CD1c-positive myeloid dendritic cell (primary cell): ENCODE measurements at regions not wholly inside any gene's neighbourhood (a gene's known extent, or its start where the extent isn't known, plus 50 kb on each side); places are given as distances from the start of the nearest gene placed in this dataset.

Source experiments
- DNase-seq: peaks from one replicate; pipeline ENCODE4 v3.0.0-alpha.2; 2016; ENCODE audit errors: extremely low spot score

DNA sequence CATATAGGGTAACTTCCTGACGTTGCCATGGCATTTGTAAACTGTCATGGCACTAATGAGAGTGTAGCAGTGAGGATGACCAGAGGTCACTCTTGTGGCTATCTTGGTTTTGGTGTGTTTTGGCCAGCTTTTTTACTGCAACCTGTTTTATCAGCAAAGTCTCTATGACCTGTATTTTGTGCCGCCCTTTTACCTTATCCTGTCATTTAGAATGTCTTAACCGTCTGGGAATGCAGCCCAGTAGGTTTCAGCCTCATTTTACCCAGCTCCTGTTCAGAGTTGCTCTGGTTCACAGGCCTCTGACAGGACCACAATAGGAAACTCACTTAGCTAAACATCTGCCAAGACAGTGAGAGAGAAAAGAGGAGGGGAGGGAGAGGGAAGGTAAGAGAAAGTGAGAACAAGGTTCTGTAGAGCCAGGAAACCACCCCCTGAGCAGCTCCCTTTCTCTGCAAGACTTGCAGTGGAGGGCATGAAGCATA is 64.8 kb upstream of the PLEKHG3 start:
- DNase-seq: no peak

DNA sequence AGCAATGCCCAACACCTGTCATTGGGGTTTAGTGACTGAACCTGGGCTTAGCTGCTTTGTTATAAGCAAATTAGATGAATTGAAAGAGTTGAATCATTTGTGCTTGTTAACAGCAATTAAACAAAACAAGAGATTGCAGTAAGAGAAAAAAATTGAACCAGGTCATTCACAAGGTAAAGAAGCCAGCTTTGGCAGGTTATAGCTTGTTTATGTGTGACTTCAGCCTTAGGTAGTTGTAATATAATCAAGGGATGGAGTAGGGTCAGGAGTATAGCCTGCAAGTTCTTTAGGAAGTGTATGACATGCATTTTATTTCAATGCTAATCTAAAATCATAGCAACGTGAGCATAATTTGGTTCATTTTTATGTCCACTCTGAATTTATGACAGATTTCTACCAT is 63.4 kb upstream of the PLEKHG3 start:
- no peak for DNase-seq

DNA sequence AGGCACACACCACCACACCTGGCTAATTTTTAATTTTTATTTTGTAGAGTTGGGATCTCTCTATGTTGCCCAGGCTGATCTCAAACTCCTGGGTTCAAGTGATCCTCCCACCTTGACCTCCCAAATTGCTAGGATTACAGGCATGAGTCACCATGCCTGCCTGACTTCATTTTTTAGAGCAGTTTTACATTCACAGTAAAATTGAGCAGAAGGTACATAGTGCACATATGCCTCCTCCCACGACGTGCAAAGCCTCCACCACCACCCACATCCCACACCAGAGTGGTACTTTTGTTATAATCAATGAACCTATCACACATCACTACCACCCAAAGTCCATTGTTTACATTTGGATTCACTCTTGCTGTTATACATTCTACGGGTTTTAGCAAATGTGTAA is 62.5 kb upstream of the PLEKHG3 start:
- no peak for DNase-seq

DNA sequence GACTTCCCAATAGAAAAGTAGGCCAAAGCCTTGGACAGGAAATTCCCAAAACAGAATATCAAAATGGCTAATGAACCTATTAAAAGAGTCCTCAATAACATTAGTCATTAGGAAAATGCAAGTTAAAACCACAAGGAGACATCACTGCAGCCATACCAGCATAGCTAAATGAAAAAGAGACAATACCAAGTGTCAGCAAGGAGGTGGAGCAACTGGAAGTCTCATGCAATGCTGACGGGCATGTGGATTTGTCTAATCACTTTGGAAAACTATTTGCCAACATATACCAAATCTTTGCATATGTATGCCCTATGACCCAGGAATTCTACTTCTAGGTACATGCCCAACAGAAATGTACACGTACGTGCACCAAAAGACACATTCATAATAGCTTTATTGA is 60.5 kb upstream of the PLEKHG3 start:
- DNase-seq: no peak

DNA sequence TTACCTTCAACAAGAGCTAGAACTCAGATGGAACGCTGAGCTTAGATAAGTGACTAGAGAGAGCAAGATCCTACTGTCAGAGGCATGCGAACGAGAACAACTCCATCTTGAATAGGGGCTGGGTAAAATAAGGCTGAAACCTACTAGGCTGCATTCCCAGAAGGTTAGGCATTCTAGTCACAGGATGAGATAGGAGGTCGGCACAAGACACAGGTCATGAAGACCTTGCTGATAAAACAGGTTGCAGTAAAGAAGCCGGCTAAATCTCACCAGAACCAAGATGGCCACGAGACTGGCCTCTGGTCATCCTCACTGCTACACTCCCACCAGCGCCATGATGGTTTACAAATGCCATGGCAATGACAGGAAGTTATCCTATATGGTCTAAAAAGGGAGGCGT is 59.6 kb upstream of the PLEKHG3 start:
- DNase-seq: no peak

DNA sequence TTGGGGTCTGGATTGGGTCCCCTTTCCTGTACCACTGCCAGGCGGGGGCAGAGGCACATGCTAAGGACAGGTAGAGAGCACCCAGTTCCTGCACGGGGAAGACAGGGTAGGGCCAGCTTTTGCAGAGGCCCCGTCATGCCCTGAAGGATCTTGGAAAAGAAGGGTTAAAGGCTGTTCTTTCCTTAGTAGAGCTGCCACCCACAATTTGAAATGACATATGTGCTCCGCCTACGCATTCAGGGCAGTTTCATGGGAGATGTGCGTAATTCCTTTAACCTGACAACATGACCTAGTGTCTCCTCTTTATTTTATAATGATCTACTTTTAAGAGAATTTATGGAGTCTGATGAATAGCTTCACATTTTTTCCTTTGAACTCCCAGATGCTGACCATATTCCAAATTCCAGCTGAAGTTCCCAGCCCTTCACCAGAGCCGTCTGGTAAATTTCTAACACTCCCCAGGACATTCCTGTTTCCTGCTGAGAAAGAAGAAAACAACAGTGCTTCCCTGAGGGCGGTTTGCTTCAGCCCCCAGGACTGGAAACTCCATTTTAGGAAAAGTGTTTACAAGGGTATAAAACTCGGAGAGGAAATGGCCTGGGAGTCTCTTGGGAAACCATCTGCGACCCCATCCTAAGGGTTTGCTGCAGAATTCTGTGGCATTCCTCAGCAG is 58.9 kb upstream of the PLEKHG3 start:
- DNase-seq: peak; percentile 30

DNA sequence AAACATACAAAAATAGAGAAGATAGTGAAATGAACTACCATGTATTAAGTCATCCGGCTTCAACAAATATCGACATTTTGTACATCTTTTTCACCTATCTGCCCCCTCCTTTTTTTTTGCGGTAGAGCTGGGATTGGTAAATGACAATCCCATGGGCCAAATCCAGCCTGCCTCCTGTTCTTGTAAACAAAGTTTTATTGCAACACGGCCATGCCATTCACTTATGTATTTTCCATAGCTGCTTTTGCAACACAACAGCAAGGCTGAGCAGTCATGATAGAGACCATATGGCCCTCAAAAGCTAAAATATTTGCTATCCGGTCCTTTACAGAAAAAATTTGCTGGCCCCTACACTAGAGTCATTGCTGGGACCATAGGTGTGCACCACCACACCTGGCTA is 58.1 kb upstream of the PLEKHG3 start:
- no peak for DNase-seq

DNA sequence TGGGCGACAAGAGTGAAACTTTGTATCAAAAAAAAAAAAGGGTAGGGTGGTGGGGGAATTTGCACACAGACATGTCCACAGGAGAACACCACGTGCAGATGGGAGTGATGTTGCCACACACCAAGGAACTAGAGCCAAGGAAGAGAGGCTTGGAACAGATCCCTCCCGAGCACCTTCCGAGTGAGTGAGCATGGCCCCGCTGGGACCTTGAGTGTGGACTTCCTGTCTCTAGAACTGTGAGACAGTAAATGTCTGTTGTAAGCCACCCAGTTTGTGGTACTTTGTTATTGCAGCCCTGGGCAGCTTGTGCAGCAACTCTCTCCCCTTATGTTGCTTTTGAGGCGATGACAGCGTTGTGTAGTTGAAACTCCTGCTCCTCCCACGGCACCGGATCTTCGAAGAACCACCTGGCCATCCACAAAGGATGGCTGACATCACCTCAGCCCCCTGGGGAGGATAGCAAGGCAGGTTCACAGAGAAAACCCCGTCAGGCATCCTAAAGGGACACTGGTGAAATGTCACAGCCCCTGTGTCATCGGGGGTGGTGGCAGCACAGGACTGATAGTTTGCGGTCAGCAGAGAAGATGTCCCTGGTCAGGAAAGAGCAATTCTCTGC is 54.7 kb upstream of the PLEKHG3 start:
- no peak for DNase-seq

DNA sequence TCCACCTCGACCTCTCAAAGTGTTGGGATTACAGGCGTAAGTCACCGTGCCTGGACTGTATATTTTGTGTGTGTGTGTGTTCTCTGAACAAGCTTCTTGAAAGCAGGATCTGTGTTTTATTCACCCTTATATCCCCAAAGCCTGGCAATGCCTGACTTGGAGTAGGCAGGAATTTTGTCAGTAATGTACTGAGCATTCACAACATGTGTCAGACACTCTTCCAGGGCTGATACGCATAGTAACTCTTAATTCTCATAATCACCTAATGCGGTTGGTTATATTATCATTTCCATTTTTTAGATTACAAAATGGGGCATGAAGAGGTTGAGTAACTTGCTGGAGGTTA is 50.4 kb upstream of the PLEKHG3 start:
- DNase-seq: no peak

DNA sequence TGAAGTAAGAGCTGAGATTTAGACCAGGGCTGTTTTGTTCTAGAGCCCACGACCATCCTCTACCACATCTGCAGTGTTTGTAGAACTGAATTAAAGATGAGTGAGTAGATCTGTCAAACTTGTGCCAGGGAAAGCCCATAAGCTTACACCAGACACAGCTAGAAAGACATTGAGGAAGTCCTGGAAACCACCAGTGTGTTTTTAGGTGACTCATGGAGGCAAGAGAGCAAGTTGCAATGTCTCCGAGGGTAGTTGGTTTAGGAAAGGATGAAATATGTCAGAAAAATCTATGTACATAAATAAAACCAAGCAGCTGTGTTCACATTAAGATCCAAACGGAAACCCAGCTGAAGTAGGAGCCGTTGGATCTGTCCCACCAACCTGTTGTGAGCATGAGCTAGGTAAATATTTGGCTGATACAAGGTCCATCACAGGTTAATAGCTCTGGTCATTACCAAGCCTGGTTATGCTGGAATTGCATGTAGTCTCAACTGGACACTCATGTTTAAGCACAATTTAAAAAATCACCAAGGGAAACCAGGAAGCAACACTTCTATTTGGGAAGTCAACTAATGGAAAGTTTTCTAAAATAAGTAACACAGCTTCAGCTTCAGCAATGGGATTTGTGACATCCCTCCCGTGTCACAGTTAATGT is 49.9 kb upstream of the PLEKHG3 start:
- peak; percentile 83 for DNase-seq
